ENCODE measurements at regions not wholly inside any gene's neighbourhood (a gene's known extent, or its start where the extent isn't known, plus 50 kb on each side); places are given as distances from the start of the nearest gene placed in this dataset.

GRCh38 chr6:23266536-23266935 is 697.2 kb downstream of the HDGFL1 start:
- TF ChIP-seq CTCF (IDR thresholded peaks at IDR 0.05; ENCODE audit: borderline replicate concordance, insufficient read depth, low read depth, low read length) = no peak
- H3K4me3 ChIP-seq (ENCODE audit: low read depth, low read length) = no peak overlapping the region

GRCh38 chr6:23267651-23268050 is 698.3 kb downstream of the HDGFL1 start:
- no peak overlapping the region for H3K4me3 ChIP-seq (ENCODE audit: low read depth, low read length)
- no peak for TF ChIP-seq CTCF (IDR thresholded peaks at IDR 0.05; ENCODE audit: borderline replicate concordance, insufficient read depth, low read depth, low read length)

GRCh38 chr6:23268348-23268747 is 699.0 kb downstream of the HDGFL1 start:
- TF ChIP-seq CTCF (IDR thresholded peaks at IDR 0.05; ENCODE audit: borderline replicate concordance, insufficient read depth, low read depth, low read length) = no peak
- no peak overlapping the region for H3K4me3 ChIP-seq (ENCODE audit: low read depth, low read length)

GRCh38 chr6:23269436-23269835 is 700.1 kb downstream of the HDGFL1 start:
- no peak overlapping the region for H3K4me3 ChIP-seq (ENCODE audit: low read depth, low read length)
- TF ChIP-seq CTCF (IDR thresholded peaks at IDR 0.05; ENCODE audit: borderline replicate concordance, insufficient read depth, low read depth, low read length) = no peak

GRCh38 chr6:23272536-23272935 is 703.2 kb downstream of the HDGFL1 start:
- no peak for TF ChIP-seq CTCF (IDR thresholded peaks at IDR 0.05; ENCODE audit: borderline replicate concordance, insufficient read depth, low read depth, low read length)
- H3K4me3 ChIP-seq (ENCODE audit: low read depth, low read length) = no peak overlapping the region

- no peak for TF ChIP-seq CTCF (IDR thresholded peaks at IDR 0.05; ENCODE audit: borderline replicate concordance, insufficient read depth, low read depth, low read length)
- no peak overlapping the region for H3K4me3 ChIP-seq (ENCODE audit: low read depth, low read length)
Measured at GRCh38 chr6:23277521-23278179, 708.3 kb downstream of the HDGFL1 start.

GRCh38 chr6:23278180-23278532 is 708.8 kb downstream of the HDGFL1 start:
- H3K4me3 ChIP-seq (ENCODE audit: low read depth, low read length) = no peak overlapping the region
- no peak for TF ChIP-seq CTCF (IDR thresholded peaks at IDR 0.05; ENCODE audit: borderline replicate concordance, insufficient read depth, low read depth, low read length)

Measured in GM12875 (cell line).